ENCODE measurements at regions not wholly inside any gene's neighbourhood (a gene's known extent, or its start where the extent isn't known, plus 50 kb on each side); places are given as distances from the start of the nearest gene placed in this dataset.

DNA sequence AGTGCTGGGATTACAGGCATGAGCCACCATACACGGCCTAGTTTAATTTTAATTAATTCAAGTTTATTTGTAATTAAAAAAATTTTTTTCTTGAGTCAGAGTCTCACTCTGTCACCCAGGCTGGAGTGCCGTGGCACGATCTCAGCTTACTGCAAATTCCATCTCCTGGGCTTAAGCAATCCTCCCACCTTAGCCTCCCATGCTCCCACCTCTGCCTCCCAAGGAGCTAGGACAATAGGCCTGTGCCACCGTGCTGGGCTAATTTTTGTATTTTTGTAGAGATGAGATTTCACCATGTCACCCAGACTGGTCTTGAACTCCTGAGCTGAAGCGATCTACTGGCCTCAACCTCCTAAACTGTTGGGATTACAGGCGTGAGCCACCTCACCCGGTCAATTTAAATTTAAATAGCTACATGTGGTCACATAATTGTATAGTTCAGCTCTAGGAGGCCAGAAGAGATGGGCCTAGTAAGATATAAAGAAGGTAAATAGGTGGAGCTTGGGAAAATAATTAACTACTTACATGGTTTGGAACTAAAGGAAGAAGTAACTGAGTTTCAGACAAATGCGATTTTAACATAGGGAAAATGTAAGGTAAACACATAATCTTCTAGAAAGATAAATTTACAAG, 220.0 kb upstream of the CITED2 start:
- Histone ChIP-seq H3K27ac (ENCODE audit: low read depth, low read length) (no peak overlapping the region), H3K36me3 (ENCODE audit: insufficient read depth, low read length) (no peaks in the 10 kb centered on the region), H3K79me2 (ENCODE audit: insufficient read depth, low read length) (no peaks in the 10 kb centered on the region), H3K4me1 (ENCODE audit: insufficient read depth, low read length) (peaks cover 31% of the 10 kb centered on the region), H3K9me3 (ENCODE audit: low read depth, low read length) (no peaks in the 10 kb centered on the region), H4K20me1 (ENCODE audit: insufficient read depth, low read length) (no peaks in the 10 kb centered on the region), H3K27me3 (ENCODE audit: insufficient read depth, low read length) (no peaks in the 10 kb centered on the region), H2AFZ (ENCODE audit: low read length) (no peak overlapping the region), H3K4me3 (ENCODE audit: insufficient read depth, low read length) (no peak overlapping the region), H3K4me2 (ENCODE audit: insufficient read depth, low read length) (no peak overlapping the region)
- TF ChIP-seq, protein P1, sequence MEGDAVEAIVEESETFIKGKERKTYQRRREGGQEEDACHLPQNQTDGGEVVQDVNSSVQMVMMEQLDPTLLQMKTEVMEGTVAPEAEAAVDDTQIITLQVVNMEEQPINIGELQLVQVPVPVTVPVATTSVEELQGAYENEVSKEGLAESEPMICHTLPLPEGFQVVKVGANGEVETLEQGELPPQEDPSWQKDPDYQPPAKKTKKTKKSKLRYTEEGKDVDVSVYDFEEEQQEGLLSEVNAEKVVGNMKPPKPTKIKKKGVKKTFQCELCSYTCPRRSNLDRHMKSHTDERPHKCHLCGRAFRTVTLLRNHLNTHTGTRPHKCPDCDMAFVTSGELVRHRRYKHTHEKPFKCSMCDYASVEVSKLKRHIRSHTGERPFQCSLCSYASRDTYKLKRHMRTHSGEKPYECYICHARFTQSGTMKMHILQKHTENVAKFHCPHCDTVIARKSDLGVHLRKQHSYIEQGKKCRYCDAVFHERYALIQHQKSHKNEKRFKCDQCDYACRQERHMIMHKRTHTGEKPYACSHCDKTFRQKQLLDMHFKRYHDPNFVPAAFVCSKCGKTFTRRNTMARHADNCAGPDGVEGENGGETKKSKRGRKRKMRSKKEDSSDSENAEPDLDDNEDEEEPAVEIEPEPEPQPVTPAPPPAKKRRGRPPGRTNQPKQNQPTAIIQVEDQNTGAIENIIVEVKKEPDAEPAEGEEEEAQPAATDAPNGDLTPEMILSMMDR (IDR thresholded peaks at IDR 0.05; ENCODE audit: extremely low read depth, low read depth, low read length), result no peak
- no peak for DNase-seq (ENCODE audit: insufficient read length, low spot score, missing footprints)

DNA sequence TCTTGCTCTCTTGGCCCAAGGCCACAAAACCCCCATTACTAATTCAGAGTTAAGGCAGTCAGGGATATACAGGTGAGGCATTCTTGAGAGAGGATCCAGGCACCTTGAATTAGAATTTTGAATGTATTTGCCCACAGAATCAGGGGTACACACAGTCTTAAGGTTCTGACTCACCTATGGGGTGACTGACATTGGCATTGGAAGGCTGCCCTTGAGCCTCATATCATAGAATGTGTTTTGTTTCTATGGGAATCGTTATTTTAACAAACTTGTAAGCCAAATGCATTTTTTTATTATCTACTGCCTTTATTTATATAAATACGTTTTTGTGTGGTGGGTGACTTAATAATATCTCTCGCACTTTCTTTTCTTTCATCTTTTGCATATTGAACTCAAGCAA, 218.6 kb upstream of the CITED2 start:
- Histone ChIP-seq H3K4me1 (ENCODE audit: insufficient read depth, low read length) (peaks cover 34% of the 10 kb centered on the region), H3K36me3 (ENCODE audit: insufficient read depth, low read length) (no peaks in the 10 kb centered on the region), H4K20me1 (ENCODE audit: insufficient read depth, low read length) (no peaks in the 10 kb centered on the region), H2AFZ (ENCODE audit: low read length) (no peak overlapping the region), H3K4me2 (ENCODE audit: insufficient read depth, low read length) (no peak overlapping the region), H3K4me3 (ENCODE audit: insufficient read depth, low read length) (no peak overlapping the region), H3K9me3 (ENCODE audit: low read depth, low read length) (no peaks in the 10 kb centered on the region), H3K27me3 (ENCODE audit: insufficient read depth, low read length) (no peaks in the 10 kb centered on the region), H3K27ac (ENCODE audit: low read depth, low read length) (no peak overlapping the region), H3K79me2 (ENCODE audit: insufficient read depth, low read length) (no peaks in the 10 kb centered on the region)
- TF ChIP-seq, protein P1 (IDR thresholded peaks at IDR 0.05; ENCODE audit: extremely low read depth, low read depth, low read length), result no peak
- DNase-seq (ENCODE audit: insufficient read length, low spot score, missing footprints), result no peak

DNA sequence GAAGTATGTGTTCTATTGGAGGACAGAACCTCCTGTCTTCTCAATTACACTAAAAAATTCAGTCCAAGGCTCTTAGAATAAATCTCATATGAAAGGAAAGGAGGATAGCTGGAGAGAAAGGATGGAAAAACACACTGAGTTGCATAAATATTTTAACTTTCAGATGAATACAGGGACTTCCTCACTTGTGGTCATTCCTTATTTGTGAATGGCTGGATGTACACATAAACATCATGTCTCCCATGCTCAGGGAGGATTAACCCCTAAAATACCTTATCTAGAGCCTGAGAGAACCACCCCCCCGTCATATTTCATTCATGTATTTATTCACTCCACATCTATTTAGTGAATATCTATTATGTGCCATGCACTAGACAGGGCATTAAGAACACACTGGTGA, 217.6 kb upstream of the CITED2 start:
- no peak overlapping the region for H2AFZ ChIP-seq (ENCODE audit: low read length)
- TF ChIP-seq, protein P1 (IDR thresholded peaks at IDR 0.05; ENCODE audit: extremely low read depth, low read depth, low read length), result no peak
- H3K79me2 ChIP-seq (ENCODE audit: insufficient read depth, low read length), result no peaks in the 10 kb centered on the region
- H3K4me2 ChIP-seq (ENCODE audit: insufficient read depth, low read length), result no peak overlapping the region
- H3K27ac ChIP-seq (ENCODE audit: low read depth, low read length), result no peak overlapping the region
- no peaks in the 10 kb centered on the region for H4K20me1 ChIP-seq (ENCODE audit: insufficient read depth, low read length)
- peaks cover 29% of the 10 kb centered on the region for H3K4me1 ChIP-seq (ENCODE audit: insufficient read depth, low read length)
- H3K36me3 ChIP-seq (ENCODE audit: insufficient read depth, low read length), result no peaks in the 10 kb centered on the region
- no peak for DNase-seq (ENCODE audit: insufficient read length, low spot score, missing footprints)
- H3K27me3 ChIP-seq (ENCODE audit: insufficient read depth, low read length), result no peaks in the 10 kb centered on the region
- H3K9me3 ChIP-seq (ENCODE audit: low read depth, low read length), result no peaks in the 10 kb centered on the region
- no peak overlapping the region for H3K4me3 ChIP-seq (ENCODE audit: insufficient read depth, low read length)

DNA sequence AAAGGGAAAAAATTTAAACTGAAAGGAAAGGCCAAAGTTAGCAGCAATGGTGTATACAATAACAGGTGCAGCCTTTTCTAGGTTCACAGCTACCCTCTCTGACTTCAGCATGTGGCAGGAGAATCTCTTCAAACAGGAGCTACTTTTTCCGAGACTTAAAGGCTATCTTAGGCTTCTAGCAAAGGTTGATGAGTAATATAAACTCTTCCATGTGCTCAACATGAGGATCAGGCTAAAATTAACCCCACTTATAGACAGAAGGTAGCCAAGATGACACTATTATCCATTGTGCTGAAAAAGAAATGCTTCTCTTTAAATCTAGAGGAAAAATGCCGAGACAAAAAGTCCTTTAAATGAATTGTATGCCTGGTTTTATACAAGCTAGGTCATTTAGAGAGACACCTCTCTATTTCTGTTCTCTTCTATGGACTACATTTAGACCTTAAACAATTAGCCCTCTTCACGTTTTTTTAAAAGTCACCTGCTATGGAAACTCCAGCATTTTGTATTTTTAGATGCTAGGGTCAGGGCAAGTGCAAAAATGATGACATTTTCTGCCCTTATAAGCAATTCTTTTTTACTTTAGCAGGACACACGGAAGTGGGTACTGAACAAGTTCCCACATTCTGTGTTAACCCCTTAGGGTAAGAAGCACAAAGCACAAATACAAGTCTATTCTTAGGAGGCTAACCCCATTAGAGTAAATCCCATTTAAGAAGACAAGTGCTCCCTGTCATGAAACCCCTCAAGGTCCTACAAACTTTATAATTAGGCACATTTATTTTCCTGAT, 216.8 kb upstream of the CITED2 start:
- Histone ChIP-seq H3K4me1 (ENCODE audit: insufficient read depth, low read length) (peaks cover 21% of the 10 kb centered on the region), H3K4me3 (ENCODE audit: insufficient read depth, low read length) (no peak overlapping the region), H3K36me3 (ENCODE audit: insufficient read depth, low read length) (no peaks in the 10 kb centered on the region), H3K27me3 (ENCODE audit: insufficient read depth, low read length) (no peaks in the 10 kb centered on the region), H4K20me1 (ENCODE audit: insufficient read depth, low read length) (no peaks in the 10 kb centered on the region), H2AFZ (ENCODE audit: low read length) (no peak overlapping the region), H3K9me3 (ENCODE audit: low read depth, low read length) (no peaks in the 10 kb centered on the region), H3K4me2 (ENCODE audit: insufficient read depth, low read length) (no peak overlapping the region), H3K79me2 (ENCODE audit: insufficient read depth, low read length) (no peaks in the 10 kb centered on the region), H3K27ac (ENCODE audit: low read depth, low read length) (no peak overlapping the region)
- TF ChIP-seq, protein P1 (IDR thresholded peaks at IDR 0.05; ENCODE audit: extremely low read depth, low read depth, low read length), result no peak
- DNase-seq (ENCODE audit: insufficient read length, low spot score, missing footprints), result no peak
